ENCODE measurements at regions not wholly inside any gene's neighbourhood (a gene's known extent, or its start where the extent isn't known, plus 50 kb on each side); places are given as distances from the start of the nearest gene placed in this dataset.

- TF ChIP-seq POLR2A (IDR thresholded peaks at IDR 0.05) = no peak
- no peak for TF ChIP-seq CTCF (IDR thresholded peaks at IDR 0.05)
Measured at GRCh38 chr15:81899024-81899423, 146.8 kb downstream of the MEX3B start.

Data from right lobe of liver (tissue), 4 donors.